Common myeloid progenitor, CD34-positive (primary cell): ENCODE measurements at regions not wholly inside any gene's neighbourhood (a gene's known extent, or its start where the extent isn't known, plus 50 kb on each side); places are given as distances from the start of the nearest gene placed in this dataset.

Source experiments
- CTCF ChIA-PET: fragments of 350-600 bp; sonication (Branson Sonifier 250); formaldehyde crosslinking; loops from one replicate; lab custom pipeline; 2021; ENCODE audit warnings: antibody characterized with exemption; lab: Charles Lee
- POLR2A ChIA-PET: fragments of 350-600 bp; sonication (Branson Sonifier 250); formaldehyde crosslinking; loops from one replicate; lab custom pipeline; 2021; ENCODE audit warnings: antibody characterized with exemption; lab: Charles Lee
- DNase-seq, 3 donors: peaks; one replicate each; pipeline versions ENCODE4 v3.0.0 to v3.0.0-alpha.2; 2013
- H3K27ac ChIP-seq, 2 experiments: 1 replicate in 1 of 2; 2 replicates in 1 of 2; pipeline ENCODE4 v1.7.0; 2013; ENCODE audit warnings: inconsistent platforms in 2 of 2, low read length in 2 of 2, mild to moderate bottlenecking in 2 of 2, low read depth in 1 of 2, moderate library complexity in 1 of 2; ENCODE audit not compliant: severe bottlenecking in 2 of 2, insufficient read depth in 1 of 2, poor library complexity in 1 of 2
- H3K27me3 ChIP-seq, 5 experiments: replicated peaks in 2 of 5; 1 replicate in 3 of 5; 2 replicates in 2 of 5; pipeline versions ENCODE4 v1.6.1 to v1.7.0; 2013; ENCODE audit warnings: low read length in 4 of 5, mild to moderate bottlenecking in 2 of 5, moderate library complexity in 2 of 5, inconsistent platforms in 1 of 5; ENCODE audit not compliant: insufficient read depth in 5 of 5, control insufficient read depth in 4 of 5
- H3K36me3 ChIP-seq, 4 experiments: 1 replicate in 2 of 4; 2 replicates in 2 of 4; pipeline versions ENCODE4 v1.6.1 to v1.7.0; 2013; ENCODE audit warnings: low read length in 3 of 4, control low read depth in 1 of 4, mild to moderate bottlenecking in 1 of 4; ENCODE audit not compliant: control insufficient read depth in 4 of 4, insufficient read depth in 4 of 4
- H3K4me1 ChIP-seq, 4 experiments: 1 replicate in 3 of 4; 2 replicates in 1 of 4; pipeline versions ENCODE4 v1.6.1 to v1.7.1; 2013; ENCODE audit warnings: low read length in 3 of 4, mild to moderate bottlenecking in 3 of 4, control low read depth in 1 of 4, inconsistent platforms in 1 of 4, moderate library complexity in 1 of 4; ENCODE audit not compliant: control insufficient read depth in 4 of 4, insufficient read depth in 4 of 4; ENCODE audit errors: control extremely low read depth in 1 of 4
- H3K4me3 ChIP-seq, 7 experiments: 1 replicate in 4 of 7; 2 replicates in 3 of 7; pipeline versions ENCODE4 v1.5.1 to v1.7.0; 2013; ENCODE audit warnings: mild to moderate bottlenecking in 7 of 7, low read length in 6 of 7, moderate library complexity in 6 of 7, inconsistent platforms in 2 of 7, low read depth in 2 of 7, control low read depth in 1 of 7; ENCODE audit not compliant: insufficient read depth in 4 of 7, control insufficient read depth in 1 of 7; ENCODE audit errors: extremely low read depth in 1 of 7
- H3K9me3 ChIP-seq, 5 experiments: 1 replicate in 4 of 5; 2 replicates in 1 of 5; pipeline versions ENCODE4 v1.6.1 to v1.7.1; 2013; ENCODE audit warnings: low read length in 4 of 5, mild to moderate bottlenecking in 2 of 5, inconsistent platforms in 1 of 5, low read depth in 1 of 5, moderate library complexity in 1 of 5; ENCODE audit not compliant: control insufficient read depth in 4 of 5, insufficient read depth in 2 of 5; ENCODE audit errors: control extremely low read depth in 1 of 5
- WGBS: methylation state at CpG from one replicate; pipeline ENCODE4 v1.1.5; 2013; ENCODE audit not compliant: insufficient coverage; 5-methylcytosine and 5-hydroxymethylcytosine counted together

- POLR2A ChIA-PET: no interaction called here
- DNase-seq: no peak
- no peak overlapping the region for H3K27ac ChIP-seq
- H3K27me3 ChIP-seq: peaks cover 0 to 39% (median 6%) of the 10 kb centered on the region in 5 experiments
- WGBS: 97% methylated on average over 3 of the region's 6 CpGs
- H3K4me3 ChIP-seq: no peak overlapping the region
- CTCF ChIA-PET: no interaction called here
- H3K36me3 ChIP-seq: no peaks in the 10 kb centered on the region
- H3K9me3 ChIP-seq: no peaks in the 10 kb centered on the region
- H3K4me1 ChIP-seq: no peaks in the 10 kb centered on the region
Measured at GRCh38 chr11:134517115-134517514, 105.1 kb upstream of the B3GAT1 start.

DNA sequence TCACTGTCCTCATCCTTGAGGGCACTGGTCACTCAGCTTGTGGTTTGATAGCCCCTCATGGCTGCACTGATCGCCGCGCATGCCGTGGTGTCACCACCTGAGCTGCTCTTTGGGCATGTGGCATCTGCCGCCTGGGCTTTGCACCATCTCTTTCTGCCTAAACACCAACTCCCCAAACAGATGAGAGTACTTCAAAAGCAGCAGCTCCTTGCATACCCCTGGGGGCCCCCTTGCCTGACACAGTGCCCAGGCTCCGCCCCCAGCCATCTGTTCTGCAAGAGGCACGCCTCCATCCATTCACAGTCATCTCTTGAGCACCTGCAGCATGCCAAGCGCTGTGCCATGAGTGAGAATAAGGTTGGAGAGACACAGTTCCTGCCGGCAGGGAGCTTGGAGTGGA, 104.5 kb upstream of the B3GAT1 start:
- ChIA-PET POLR2A (no interaction called here), CTCF (no interaction called here)
- H3K27ac ChIP-seq: no peak overlapping the region
- no peaks in the 10 kb centered on the region for H3K9me3 ChIP-seq
- 91% methylated on average over 8 of the region's 9 CpGs for WGBS
- DNase-seq: no peak
- H3K4me3 ChIP-seq: no peak overlapping the region
- no peaks in the 10 kb centered on the region for H3K36me3 ChIP-seq
- no peaks in the 10 kb centered on the region for H3K4me1 ChIP-seq
- peaks cover 0 to 43% (median 6%) of the 10 kb centered on the region in 5 experiments for H3K27me3 ChIP-seq

DNA sequence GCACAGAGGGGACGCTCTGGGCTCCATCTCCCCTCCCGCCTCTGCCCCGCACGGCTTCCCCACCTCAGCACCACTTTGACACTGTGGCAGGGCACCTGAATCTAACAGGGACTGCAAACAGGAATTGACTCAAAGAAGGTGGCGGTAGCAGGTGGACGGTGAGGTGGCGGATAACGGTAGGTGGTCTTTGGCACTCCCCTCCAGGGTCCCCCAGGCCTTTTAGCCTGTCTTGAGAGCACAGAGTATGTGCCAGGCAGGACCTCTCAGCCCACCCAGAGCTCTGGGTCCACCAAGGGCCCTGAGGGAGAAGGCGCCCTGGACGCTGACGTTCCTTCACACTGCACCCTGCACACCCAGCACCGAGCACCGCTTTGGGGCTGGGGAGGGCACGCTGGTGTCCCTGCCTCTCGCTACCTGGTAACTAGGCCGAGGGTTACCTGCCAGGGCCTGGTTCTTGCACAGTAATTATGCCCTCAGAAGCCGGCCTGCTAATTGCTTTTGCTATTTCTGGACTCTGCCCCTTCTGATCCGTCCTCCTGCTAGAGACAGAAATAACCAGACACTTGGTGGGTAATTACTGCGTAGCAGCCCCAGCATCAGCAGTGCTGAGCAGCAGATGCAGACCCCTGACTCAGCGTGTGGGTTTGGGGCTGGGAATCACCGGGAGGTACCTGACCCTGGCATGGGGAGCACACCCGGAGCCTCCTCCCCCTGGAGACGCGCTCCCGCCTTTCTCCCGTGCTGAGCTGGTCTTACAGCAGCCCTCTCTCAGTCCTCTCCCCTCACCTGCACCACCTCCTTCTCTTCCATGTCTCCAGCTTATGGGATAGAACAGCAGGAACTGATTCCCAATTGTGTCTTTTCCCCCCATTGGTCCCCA, 103.3 kb upstream of the B3GAT1 start:
- Histone ChIP-seq H3K9me3 (no peaks in the 10 kb centered on the region), H3K4me3 (no peak overlapping the region), H3K27me3 (peaks cover 0 to 43% (median 5%) of the 10 kb centered on the region in 5 experiments), H3K4me1 (no peaks in the 10 kb centered on the region), H3K27ac (no peak overlapping the region), H3K36me3 (no peaks in the 10 kb centered on the region)
- DNase-seq: no peak
- WGBS: 94% methylated on average over 24 of the region's 26 CpGs
- POLR2A ChIA-PET: no interaction called here
- CTCF ChIA-PET: no interaction called here

GRCh38 chr11:134514354-134514951, 102.4 kb upstream of the B3GAT1 start:
- Histone ChIP-seq H3K27me3 (peaks cover 0 to 43% (median 3%) of the 10 kb centered on the region in 5 experiments), H3K9me3 (no peaks in the 10 kb centered on the region), H3K4me1 (no peaks in the 10 kb centered on the region), H3K4me3 (no peak overlapping the region), H3K27ac (no peak overlapping the region), H3K36me3 (no peaks in the 10 kb centered on the region)
- WGBS: 79% methylated on average over 9 of the region's 10 CpGs
- no peak for DNase-seq
- POLR2A ChIA-PET: no interaction called here
- CTCF ChIA-PET: no interaction called here

DNA sequence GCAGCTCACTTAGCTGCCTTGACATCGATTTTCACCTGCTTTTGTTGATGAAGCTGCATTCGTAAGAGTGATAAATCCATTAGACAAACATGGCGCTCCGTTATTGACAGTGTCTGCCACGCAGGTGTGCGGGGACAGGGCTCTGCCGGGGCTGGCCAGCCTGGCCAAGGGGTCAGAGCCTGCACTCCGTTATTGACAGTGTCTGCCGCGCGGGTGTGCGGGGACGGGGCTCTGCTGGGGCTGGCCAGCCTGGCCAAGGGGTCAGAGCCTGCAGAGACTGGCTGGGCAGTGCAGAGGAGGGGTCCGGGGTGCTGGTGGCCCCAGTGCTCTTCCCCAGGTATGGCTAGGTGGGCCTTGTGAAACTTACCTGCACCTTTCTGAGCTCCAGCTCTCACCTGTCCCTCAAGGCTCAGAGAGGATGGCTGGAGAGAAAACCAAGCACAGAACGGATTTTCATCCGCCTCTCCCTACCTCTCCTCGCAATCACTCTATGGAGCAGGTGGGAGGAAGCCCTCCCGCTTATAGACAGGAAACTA, 101.6 kb upstream of the B3GAT1 start:
- POLR2A ChIA-PET: no interaction called here
- CTCF ChIA-PET: interaction anchor here (1.6 kb wide), 1 partner anchor 11 kb away, joined by 3 read pairs; no protein-coding TSS in a partner anchor
- peaks cover 0 to 43% (median 3%) of the 10 kb centered on the region in 5 experiments for H3K27me3 ChIP-seq
- no peak overlapping the region for H3K4me3 ChIP-seq
- DNase-seq: no peak
- no peaks in the 10 kb centered on the region for H3K36me3 ChIP-seq
- H3K4me1 ChIP-seq: no peaks in the 10 kb centered on the region
- H3K27ac ChIP-seq: no peak overlapping the region
- 94% methylated on average over 17 of the region's 18 CpGs for WGBS
- H3K9me3 ChIP-seq: no peaks in the 10 kb centered on the region

- ChIA-PET POLR2A (no interaction called here), CTCF (interaction anchor here (1.6 kb wide), 1 partner anchor 12 kb away, joined by 3 read pairs; no protein-coding TSS in a partner anchor)
- H3K27ac ChIP-seq: no peak overlapping the region
- H3K27me3 ChIP-seq: peaks cover 0 to 43% (median 3%) of the 10 kb centered on the region in 5 experiments
- H3K9me3 ChIP-seq: no peaks in the 10 kb centered on the region
- DNase-seq: no peak
- 90% methylated on average over 21 of the region's 21 CpGs for WGBS
- H3K36me3 ChIP-seq: no peaks in the 10 kb centered on the region
- H3K4me1 ChIP-seq: no peaks in the 10 kb centered on the region
- no peak overlapping the region for H3K4me3 ChIP-seq
Measured at GRCh38 chr11:134512571-134513538, 100.8 kb upstream of the B3GAT1 start.
